ENCODE measurements at regions not wholly inside any gene's neighbourhood (a gene's known extent, or its start where the extent isn't known, plus 50 kb on each side); places are given as distances from the start of the nearest gene placed in this dataset.

GRCh38 chr10:133031541-133032125, 56.1 kb upstream of the ADGRA1 start:
- DNase-seq = no peak
- Histone ChIP-seq H3K9me3 (no peaks in the 10 kb centered on the region), H3K36me3 (no peaks in the 10 kb centered on the region), H3K27me3 (peaks cover 0 to 40% of the 10 kb centered on the region in 2 donors), H3K4me1 (no peaks in the 10 kb centered on the region), H3K4me3 (no peak overlapping the region), H3K27ac (no peak overlapping the region)
- TF ChIP-seq, protein P1, sequence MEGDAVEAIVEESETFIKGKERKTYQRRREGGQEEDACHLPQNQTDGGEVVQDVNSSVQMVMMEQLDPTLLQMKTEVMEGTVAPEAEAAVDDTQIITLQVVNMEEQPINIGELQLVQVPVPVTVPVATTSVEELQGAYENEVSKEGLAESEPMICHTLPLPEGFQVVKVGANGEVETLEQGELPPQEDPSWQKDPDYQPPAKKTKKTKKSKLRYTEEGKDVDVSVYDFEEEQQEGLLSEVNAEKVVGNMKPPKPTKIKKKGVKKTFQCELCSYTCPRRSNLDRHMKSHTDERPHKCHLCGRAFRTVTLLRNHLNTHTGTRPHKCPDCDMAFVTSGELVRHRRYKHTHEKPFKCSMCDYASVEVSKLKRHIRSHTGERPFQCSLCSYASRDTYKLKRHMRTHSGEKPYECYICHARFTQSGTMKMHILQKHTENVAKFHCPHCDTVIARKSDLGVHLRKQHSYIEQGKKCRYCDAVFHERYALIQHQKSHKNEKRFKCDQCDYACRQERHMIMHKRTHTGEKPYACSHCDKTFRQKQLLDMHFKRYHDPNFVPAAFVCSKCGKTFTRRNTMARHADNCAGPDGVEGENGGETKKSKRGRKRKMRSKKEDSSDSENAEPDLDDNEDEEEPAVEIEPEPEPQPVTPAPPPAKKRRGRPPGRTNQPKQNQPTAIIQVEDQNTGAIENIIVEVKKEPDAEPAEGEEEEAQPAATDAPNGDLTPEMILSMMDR (IDR thresholded peaks at IDR 0.05) = no peak
- intact Hi-C loops (cut with DNase I; ENCODE audit: low total_unique reads) = no loop called here

DNA sequence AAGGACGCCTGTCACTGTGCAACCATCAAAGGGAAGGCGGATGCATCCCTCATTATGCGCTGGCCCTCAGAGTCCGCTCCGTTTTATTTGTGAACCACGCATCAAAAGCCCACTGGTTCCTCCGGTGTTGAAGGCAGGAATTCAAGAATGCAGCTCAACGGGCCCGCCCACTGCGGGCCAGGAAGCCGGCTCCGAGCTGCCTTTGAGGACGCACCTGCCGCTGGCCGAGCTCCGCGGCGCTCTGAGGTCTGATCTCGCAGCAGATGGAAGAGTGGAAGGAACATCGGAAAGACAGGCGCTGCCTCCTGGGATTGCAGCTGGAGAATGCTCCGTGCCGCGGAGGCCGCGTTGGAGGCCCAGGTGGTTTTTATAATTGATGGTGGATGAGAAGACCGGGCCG, 56.9 kb upstream of the ADGRA1 start:
- Histone ChIP-seq H3K36me3 (no peaks in the 10 kb centered on the region), H3K4me1 (no peaks in the 10 kb centered on the region), H3K4me3 (no peak overlapping the region), H3K9me3 (no peaks in the 10 kb centered on the region), H3K27me3 (peaks cover 0 to 48% of the 10 kb centered on the region in 2 donors), H3K27ac (no peak overlapping the region)
- no peak for DNase-seq
- intact Hi-C loops (cut with DNase I; ENCODE audit: low total_unique reads) = no loop called here
- TF ChIP-seq, protein P1 (IDR thresholded peaks at IDR 0.05) = no peak

DNA sequence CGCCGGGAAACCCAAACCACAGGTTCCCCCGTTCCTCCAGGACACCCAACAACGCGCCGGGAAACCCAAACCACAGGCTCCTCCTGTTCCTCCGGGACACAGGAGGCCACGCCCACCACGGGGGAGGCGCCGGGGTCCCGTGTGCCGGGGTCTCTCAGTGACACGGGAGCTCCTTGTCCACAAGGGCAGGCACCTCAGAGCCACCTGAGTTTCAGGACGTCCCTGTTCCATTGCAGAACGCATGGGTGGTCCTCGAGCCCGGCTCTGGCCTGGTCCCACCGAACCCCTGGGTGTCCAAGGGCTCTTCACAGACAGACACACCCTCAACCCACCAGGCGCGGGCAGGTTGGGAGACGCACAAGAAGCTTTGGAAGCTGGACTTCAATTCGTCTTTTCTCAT, 57.6 kb upstream of the ADGRA1 start:
- no peaks in the 10 kb centered on the region for H3K9me3 ChIP-seq
- H3K36me3 ChIP-seq = no peaks in the 10 kb centered on the region
- H3K4me1 ChIP-seq = no peaks in the 10 kb centered on the region
- no peak overlapping the region for H3K27ac ChIP-seq
- TF ChIP-seq, protein P1 (IDR thresholded peaks at IDR 0.05) = no peak
- intact Hi-C loops (cut with DNase I; ENCODE audit: low total_unique reads) = no loop called here
- H3K4me3 ChIP-seq = no peak overlapping the region
- peaks cover 0 to 54% of the 10 kb centered on the region in 2 donors for H3K27me3 ChIP-seq
- no peak for DNase-seq

DNA sequence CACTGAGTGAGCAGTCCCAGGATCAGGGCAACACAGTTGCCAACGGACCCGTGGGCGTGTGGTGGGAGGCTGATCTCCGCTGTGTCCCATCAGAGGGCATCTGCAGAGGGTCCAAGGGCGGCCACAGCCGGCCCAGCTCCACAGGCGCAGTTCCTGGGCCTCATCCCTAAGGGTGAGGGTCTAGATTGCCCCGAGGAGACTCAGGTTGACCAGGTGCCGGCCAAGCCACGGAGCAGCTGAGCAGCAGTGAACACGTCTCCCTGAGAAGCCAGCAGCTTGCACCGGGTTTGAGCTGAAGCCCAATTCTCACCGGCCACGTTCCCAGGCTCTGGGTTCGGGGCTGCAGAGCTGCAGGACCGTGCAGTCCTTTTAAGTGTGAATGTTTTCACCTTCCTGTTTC, 58.8 kb upstream of the ADGRA1 start:
- TF ChIP-seq, protein P1 (IDR thresholded peaks at IDR 0.05) = no peak
- intact Hi-C loops (cut with DNase I; ENCODE audit: low total_unique reads) = no loop called here
- no peaks in the 10 kb centered on the region for H3K4me1 ChIP-seq
- no peak overlapping the region for H3K27ac ChIP-seq
- H3K9me3 ChIP-seq = no peaks in the 10 kb centered on the region
- no peaks in the 10 kb centered on the region for H3K36me3 ChIP-seq
- no peak overlapping the region for H3K4me3 ChIP-seq
- no peak for DNase-seq
- H3K27me3 ChIP-seq = peaks cover 0 to 65% of the 10 kb centered on the region in 2 donors

DNA sequence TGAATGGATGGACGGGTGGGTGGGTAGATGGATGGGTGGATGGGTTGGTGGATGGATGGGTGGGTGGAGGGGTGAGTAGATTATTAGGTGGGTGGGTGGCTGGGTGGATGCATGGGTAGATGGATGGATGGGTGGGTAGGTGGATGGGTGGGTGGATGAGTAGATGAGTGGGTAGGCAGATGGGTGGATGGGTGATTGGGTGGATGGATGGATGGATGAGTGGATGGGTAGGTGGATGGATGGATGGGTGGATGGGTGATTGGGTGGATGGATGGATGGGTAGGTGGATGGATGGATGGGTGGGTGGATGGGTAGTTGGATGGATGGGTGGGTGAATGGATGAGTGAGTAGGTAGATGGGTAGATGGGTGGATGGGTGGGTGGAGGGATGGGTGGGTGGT, 59.6 kb upstream of the ADGRA1 start:
- intact Hi-C loops (cut with DNase I; ENCODE audit: low total_unique reads) = no loop called here
- DNase-seq = no peak
- H3K36me3 ChIP-seq = no peaks in the 10 kb centered on the region
- H3K27me3 ChIP-seq = peaks cover 0 to 69% of the 10 kb centered on the region in 2 donors
- TF ChIP-seq, protein P1 (IDR thresholded peaks at IDR 0.05) = no peak
- H3K4me3 ChIP-seq = no peak overlapping the region
- no peaks in the 10 kb centered on the region for H3K4me1 ChIP-seq
- no peak overlapping the region for H3K27ac ChIP-seq
- H3K9me3 ChIP-seq = no peaks in the 10 kb centered on the region

GRCh38 chr10:133027482-133027881, 60.2 kb upstream of the ADGRA1 start:
- Histone ChIP-seq H3K4me3 (no peak overlapping the region), H3K36me3 (no peaks in the 10 kb centered on the region), H3K27me3 (peaks cover 0 to 69% of the 10 kb centered on the region in 2 donors), H3K4me1 (no peaks in the 10 kb centered on the region), H3K9me3 (no peaks in the 10 kb centered on the region), H3K27ac (no peak overlapping the region)
- intact Hi-C loops (cut with DNase I; ENCODE audit: low total_unique reads) = no loop called here
- TF ChIP-seq, protein P1 (IDR thresholded peaks at IDR 0.05) = no peak
- no peak for DNase-seq

All from tibial artery (tissue), 4 donors.